ENCODE measurements at regions not wholly inside any gene's neighbourhood (a gene's known extent, or its start where the extent isn't known, plus 50 kb on each side); places are given as distances from the start of the nearest gene placed in this dataset.

- TF ChIP-seq CHD1 (IDR thresholded peaks at IDR 0.05; ENCODE audit: low read depth, low read length) (no peak), NRF1 (IDR thresholded peaks at IDR 0.05; ENCODE audit: low read depth, low read length) (no peak), CTCF (IDR thresholded peaks at IDR 0.05; ENCODE audit: control extremely low read depth in 1 of 3, insufficient read depth in 1 of 3, low read depth in 1 of 3, low read length in 3 of 3) (no peak), POLR2A (IDR thresholded peaks at IDR 0.05; ENCODE audit: control extremely low read depth in 1 of 2, low read depth in 2 of 2, low read length in 2 of 2) (no peak), RAD21 (IDR thresholded peaks at IDR 0.05 in 1 of 2, conservative IDR thresholded peaks at IDR 0.05 in 1 of 2; ENCODE audit: low read depth in 2 of 2, low read length in 2 of 2) (no peak), TAF7 (optimal IDR thresholded peaks at IDR 0.05; ENCODE audit: borderline replicate concordance, low read depth, low read length) (no peak), TEAD4 (IDR thresholded peaks at IDR 0.05; ENCODE audit: low read depth, low read length) (no peak), ATF3 (IDR thresholded peaks at IDR 0.05; ENCODE audit: insufficient read depth, low read depth, low read length) (no peak), CREB1 (IDR thresholded peaks at IDR 0.05) (no peak), BRCA1 (IDR thresholded peaks at IDR 0.05; ENCODE audit: low read depth, low read length) (no peak), SIN3A (conservative IDR thresholded peaks at IDR 0.05 in 1 of 2, IDR thresholded peaks at IDR 0.05 in 1 of 2; ENCODE audit: low read depth in 1 of 2, low read length in 2 of 2) (no peak), MAX (IDR thresholded peaks at IDR 0.05) (no peak)
These were observed 1004.9 kb upstream of the ADGRL3 start for GRCh38 chr4:60195256-60195655.
